ENCODE measurements at regions not wholly inside any gene's neighbourhood (a gene's known extent, or its start where the extent isn't known, plus 50 kb on each side); places are given as distances from the start of the nearest gene placed in this dataset.

GRCh38 chr6:125519367-125519766, 217.6 kb upstream of the HDDC2 start:
- no peak for TF ChIP-seq CTCF (IDR thresholded peaks at IDR 0.05)
- TF ChIP-seq POLR2A (IDR thresholded peaks at IDR 0.05), result no peak
